OCI-LY1 (cell line): ENCODE measurements at regions not wholly inside any gene's neighbourhood (a gene's known extent, or its start where the extent isn't known, plus 50 kb on each side); places are given as distances from the start of the nearest gene placed in this dataset.

Experiments
- H2AFZ ChIP-seq: fragments of 200-600 bp; sonication (generic), shearing (Covaris generic); 2 replicates; pipeline ENCODE4 v1.6.0; 2014; ENCODE audit warnings: antibody characterized with exemption, mild to moderate bottlenecking, low read length
- H3F3A ChIP-seq: fragments of 200-600 bp; sonication (generic), shearing (Covaris generic); 2 replicates; pipeline ENCODE4 v1.6.0; 2014; ENCODE audit warnings: mild to moderate bottlenecking, antibody characterized with exemption, low read length, moderate library complexity; ENCODE audit not compliant: insufficient read depth
- H3K27ac ChIP-seq: fragments of 200-600 bp; sonication (generic); 2 replicates; pipeline ENCODE4 v1.5.1; 2014; ENCODE audit warnings: low read length, mixed run types, mild to moderate bottlenecking, low read depth; ENCODE audit not compliant: poor library complexity, severe bottlenecking
- H3K27me3 ChIP-seq: fragments of 200-600 bp; sonication (generic); 2 replicates; pipeline ENCODE4 v1.6.0; 2014; ENCODE audit warnings: antibody characterized with exemption, mild to moderate bottlenecking, low read length, moderate library complexity; ENCODE audit not compliant: insufficient read depth
- H3K36me3 ChIP-seq: fragments of 200-600 bp; sonication (generic); 2 replicates; pipeline ENCODE4 v1.6.1; 2014; ENCODE audit warnings: mild to moderate bottlenecking, antibody characterized with exemption, low read length, moderate library complexity, mixed read lengths; ENCODE audit not compliant: insufficient read depth
- H3K4me1 ChIP-seq: fragments of 200-600 bp; sonication (generic); 2 replicates; pipeline ENCODE4 v1.5.1; 2014; ENCODE audit warnings: mild to moderate bottlenecking, low read length, moderate library complexity; ENCODE audit not compliant: insufficient read depth, severe bottlenecking
- H3K4me2 ChIP-seq: fragments of 200-600 bp; sonication (generic), shearing (Covaris generic); 2 replicates; pipeline ENCODE4 v1.6.1; 2014; ENCODE audit warnings: low read length
- H3K4me3 ChIP-seq: fragments of 200-600 bp; sonication (generic); 2 replicates; pipeline ENCODE4 v1.5.1; 2014; ENCODE audit warnings: low read length, low read depth, mild to moderate bottlenecking, mixed read lengths; ENCODE audit not compliant: poor library complexity, severe bottlenecking
- H3K79me2 ChIP-seq: fragments of 200-600 bp; shearing (Covaris generic); 2 replicates; pipeline ENCODE4 v1.6.1; 2016; ENCODE audit warnings: mixed run types, low read length, mixed read lengths; ENCODE audit not compliant: insufficient read depth
- H3K9ac ChIP-seq: fragments of 200-600 bp; sonication (generic), shearing (Covaris generic); 2 replicates; pipeline ENCODE4 v1.6.1; 2014; ENCODE audit warnings: mild to moderate bottlenecking, low read length, mixed read lengths
- H3K9me2 ChIP-seq: fragments of 200-600 bp; sonication (generic), shearing (Covaris generic); 2 replicates; pipeline ENCODE4 v1.6.1; 2014; ENCODE audit warnings: low read depth, mild to moderate bottlenecking, low read length, mixed read lengths
- H3K9me3 ChIP-seq: fragments of 200-600 bp; shearing (Covaris generic); 2 replicates; pipeline ENCODE4 v1.6.1; 2014; ENCODE audit warnings: low read length, mixed read lengths
- H4K20me1 ChIP-seq: fragments of 200-600 bp; sonication (generic), shearing (Covaris generic); 2 replicates; pipeline ENCODE4 v1.6.0; 2016; ENCODE audit warnings: mild to moderate bottlenecking, low read length; ENCODE audit not compliant: insufficient read depth
- CTCF ChIP-seq: fragments of 200-600 bp; sonication (generic), shearing (Covaris generic); IDR thresholded peaks from 2 replicates; pipeline ENCODE4 v1.5.1; 2017; ENCODE audit warnings: mild to moderate bottlenecking, antibody characterized with exemption, low read length, moderate library complexity, mixed read lengths
- EZH2 ChIP-seq: fragments of 200-600 bp; sonication (generic), shearing (Covaris generic); IDR thresholded peaks from 2 replicates; pipeline ENCODE4 v1.8.0; 2017; ENCODE audit warnings: borderline replicate concordance, mixed run types, mild to moderate bottlenecking, antibody characterized with exemption, low read length, moderate library complexity, mixed read lengths

- Histone ChIP-seq H3K36me3 (no peaks in the 10 kb centered on the region), H2AFZ (no peak overlapping the region), H3K4me2 (no peak overlapping the region), H3F3A (no peaks in the 10 kb centered on the region), H3K9me3 (no peaks in the 10 kb centered on the region), H3K4me3 (no peak overlapping the region), H3K9me2 (no peaks in the 10 kb centered on the region), H3K79me2 (no peaks in the 10 kb centered on the region), H3K4me1 (no peaks in the 10 kb centered on the region), H3K27ac (no peak overlapping the region), H3K27me3 (no peaks in the 10 kb centered on the region), H4K20me1 (no peaks in the 10 kb centered on the region), H3K9ac (no peak overlapping the region)
- TF ChIP-seq EZH2: no peak
- TF ChIP-seq CTCF: peak; percentile 59
These were observed 163.1 kb upstream of the NPVF start for GRCh38 chr7:25391295-25391861.

- H3K4me1 ChIP-seq: no peaks in the 10 kb centered on the region
- H4K20me1 ChIP-seq: no peaks in the 10 kb centered on the region
- H3K4me2 ChIP-seq: no peak overlapping the region
- no peaks in the 10 kb centered on the region for H3K27me3 ChIP-seq
- H3K79me2 ChIP-seq: no peaks in the 10 kb centered on the region
- H3K36me3 ChIP-seq: no peaks in the 10 kb centered on the region
- no peak overlapping the region for H2AFZ ChIP-seq
- no peak overlapping the region for H3K9ac ChIP-seq
- no peaks in the 10 kb centered on the region for H3K9me2 ChIP-seq
- no peak overlapping the region for H3K4me3 ChIP-seq
- no peaks in the 10 kb centered on the region for H3K9me3 ChIP-seq
- no peaks in the 10 kb centered on the region for H3F3A ChIP-seq
- H3K27ac ChIP-seq: no peak overlapping the region
- TF ChIP-seq EZH2 (no peak), CTCF (no peak)
These were observed 163.8 kb upstream of the NPVF start for GRCh38 chr7:25391961-25392587.

GRCh38 chr7:25392588-25393338, 164.5 kb upstream of the NPVF start:
- no peak for TF ChIP-seq EZH2
- no peak for TF ChIP-seq CTCF
- H3K4me2 ChIP-seq: no peak overlapping the region
- H3K36me3 ChIP-seq: no peaks in the 10 kb centered on the region
- no peaks in the 10 kb centered on the region for H4K20me1 ChIP-seq
- H3F3A ChIP-seq: no peaks in the 10 kb centered on the region
- no peaks in the 10 kb centered on the region for H3K9me3 ChIP-seq
- H3K79me2 ChIP-seq: no peaks in the 10 kb centered on the region
- H3K4me1 ChIP-seq: no peaks in the 10 kb centered on the region
- no peak overlapping the region for H2AFZ ChIP-seq
- H3K27me3 ChIP-seq: no peaks in the 10 kb centered on the region
- no peak overlapping the region for H3K4me3 ChIP-seq
- H3K27ac ChIP-seq: no peak overlapping the region
- H3K9ac ChIP-seq: no peak overlapping the region
- no peaks in the 10 kb centered on the region for H3K9me2 ChIP-seq
